HL-60 (cell line): ENCODE measurements at regions not wholly inside any gene's neighbourhood (a gene's known extent, or its start where the extent isn't known, plus 50 kb on each side); places are given as distances from the start of the nearest gene placed in this dataset.

Experiments
- DNase-seq, 2 experiments: peaks; one replicate each; pipeline ENCODE4 v3.0.0-alpha.2; 2010 to 2020; ENCODE audit warnings: low read depth in 1 of 2, low spot score in 1 of 2
- H3K27ac ChIP-seq: fragments of 250-450 bp; sonication (Bioruptor Pico); replicated peaks from 2 replicates; pipeline ENCODE4 v1.5.1; 2020; ENCODE audit warnings: mild to moderate bottlenecking, moderate library complexity
- H3K27me3 ChIP-seq: fragments of 250-450 bp; sonication (Bioruptor Pico); 2 replicates; pipeline ENCODE4 v1.5.1; 2021; ENCODE audit warnings: mild to moderate bottlenecking, moderate library complexity; ENCODE audit not compliant: insufficient read depth, poor library complexity, severe bottlenecking
- H3K4me3 ChIP-seq: replicated peaks from 2 replicates; pipeline ENCODE4 v1.5.1; 2011; ENCODE audit warnings: mild to moderate bottlenecking, control low read depth, low read length; ENCODE audit not compliant: insufficient read depth
- GABPA ChIP-seq: IDR thresholded peaks from 2 replicates; pipeline ENCODE4 v1.6.1; 2012; ENCODE audit warnings: low read depth
- POLR2AphosphoS5 ChIP-seq: IDR thresholded peaks from 2 replicates; pipeline ENCODE4 v1.6.1; 2012; ENCODE audit warnings: low read depth
- SPI1 ChIP-seq: IDR thresholded peaks from 2 replicates; pipeline ENCODE4 v1.6.1; 2012; ENCODE audit warnings: low read depth, mild to moderate bottlenecking, borderline replicate concordance
- TF ChIP-seq, protein P1 (sequence below): IDR thresholded peaks from one replicate; pipeline ENCODE4 v1.5.1; 2011; ENCODE audit warnings: low read length, control low read depth, inconsistent platforms; ENCODE audit not compliant: insufficient read depth
- TF ChIP-seq, protein P2 (sequence below): IDR thresholded peaks from 2 replicates; pipeline ENCODE4 v1.6.1; 2012; ENCODE audit warnings: low read depth; ENCODE audit not compliant: insufficient replicate concordance

DNA sequence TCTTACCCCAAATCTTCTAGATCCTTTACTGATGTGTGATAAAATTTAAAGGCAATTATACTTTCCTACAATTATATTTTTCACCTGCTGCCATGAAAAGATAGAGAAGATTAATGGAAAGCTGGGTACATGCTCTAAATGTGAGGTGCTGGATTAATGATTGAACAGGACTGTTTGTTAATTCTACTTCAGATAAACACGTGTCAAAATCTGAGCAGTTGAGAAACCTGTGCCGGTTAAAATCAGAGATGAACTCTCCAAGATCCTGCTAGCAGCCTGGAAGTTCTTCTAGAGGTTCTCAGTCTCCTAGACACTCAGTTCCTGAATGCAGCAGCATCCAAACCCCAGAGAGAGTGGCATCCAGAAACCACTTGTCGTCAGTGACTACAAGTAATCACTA lies 69.2 kb downstream of the INHBA start:
- no peak for DNase-seq
- H3K4me3 ChIP-seq: no peak overlapping the region
- H3K27ac ChIP-seq: no peak overlapping the region
- H3K27me3 ChIP-seq: no peaks in the 10 kb centered on the region
- TF ChIP-seq, protein P1, sequence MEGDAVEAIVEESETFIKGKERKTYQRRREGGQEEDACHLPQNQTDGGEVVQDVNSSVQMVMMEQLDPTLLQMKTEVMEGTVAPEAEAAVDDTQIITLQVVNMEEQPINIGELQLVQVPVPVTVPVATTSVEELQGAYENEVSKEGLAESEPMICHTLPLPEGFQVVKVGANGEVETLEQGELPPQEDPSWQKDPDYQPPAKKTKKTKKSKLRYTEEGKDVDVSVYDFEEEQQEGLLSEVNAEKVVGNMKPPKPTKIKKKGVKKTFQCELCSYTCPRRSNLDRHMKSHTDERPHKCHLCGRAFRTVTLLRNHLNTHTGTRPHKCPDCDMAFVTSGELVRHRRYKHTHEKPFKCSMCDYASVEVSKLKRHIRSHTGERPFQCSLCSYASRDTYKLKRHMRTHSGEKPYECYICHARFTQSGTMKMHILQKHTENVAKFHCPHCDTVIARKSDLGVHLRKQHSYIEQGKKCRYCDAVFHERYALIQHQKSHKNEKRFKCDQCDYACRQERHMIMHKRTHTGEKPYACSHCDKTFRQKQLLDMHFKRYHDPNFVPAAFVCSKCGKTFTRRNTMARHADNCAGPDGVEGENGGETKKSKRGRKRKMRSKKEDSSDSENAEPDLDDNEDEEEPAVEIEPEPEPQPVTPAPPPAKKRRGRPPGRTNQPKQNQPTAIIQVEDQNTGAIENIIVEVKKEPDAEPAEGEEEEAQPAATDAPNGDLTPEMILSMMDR: no peak
- TF ChIP-seq, protein P2, sequence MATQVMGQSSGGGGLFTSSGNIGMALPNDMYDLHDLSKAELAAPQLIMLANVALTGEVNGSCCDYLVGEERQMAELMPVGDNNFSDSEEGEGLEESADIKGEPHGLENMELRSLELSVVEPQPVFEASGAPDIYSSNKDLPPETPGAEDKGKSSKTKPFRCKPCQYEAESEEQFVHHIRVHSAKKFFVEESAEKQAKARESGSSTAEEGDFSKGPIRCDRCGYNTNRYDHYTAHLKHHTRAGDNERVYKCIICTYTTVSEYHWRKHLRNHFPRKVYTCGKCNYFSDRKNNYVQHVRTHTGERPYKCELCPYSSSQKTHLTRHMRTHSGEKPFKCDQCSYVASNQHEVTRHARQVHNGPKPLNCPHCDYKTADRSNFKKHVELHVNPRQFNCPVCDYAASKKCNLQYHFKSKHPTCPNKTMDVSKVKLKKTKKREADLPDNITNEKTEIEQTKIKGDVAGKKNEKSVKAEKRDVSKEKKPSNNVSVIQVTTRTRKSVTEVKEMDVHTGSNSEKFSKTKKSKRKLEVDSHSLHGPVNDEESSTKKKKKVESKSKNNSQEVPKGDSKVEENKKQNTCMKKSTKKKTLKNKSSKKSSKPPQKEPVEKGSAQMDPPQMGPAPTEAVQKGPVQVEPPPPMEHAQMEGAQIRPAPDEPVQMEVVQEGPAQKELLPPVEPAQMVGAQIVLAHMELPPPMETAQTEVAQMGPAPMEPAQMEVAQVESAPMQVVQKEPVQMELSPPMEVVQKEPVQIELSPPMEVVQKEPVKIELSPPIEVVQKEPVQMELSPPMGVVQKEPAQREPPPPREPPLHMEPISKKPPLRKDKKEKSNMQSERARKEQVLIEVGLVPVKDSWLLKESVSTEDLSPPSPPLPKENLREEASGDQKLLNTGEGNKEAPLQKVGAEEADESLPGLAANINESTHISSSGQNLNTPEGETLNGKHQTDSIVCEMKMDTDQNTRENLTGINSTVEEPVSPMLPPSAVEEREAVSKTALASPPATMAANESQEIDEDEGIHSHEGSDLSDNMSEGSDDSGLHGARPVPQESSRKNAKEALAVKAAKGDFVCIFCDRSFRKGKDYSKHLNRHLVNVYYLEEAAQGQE: no peak
- no peak for TF ChIP-seq POLR2AphosphoS5
- TF ChIP-seq GABPA: no peak
- no peak for TF ChIP-seq SPI1

- no peak for TF ChIP-seq POLR2AphosphoS5
- TF ChIP-seq, protein P2: no peak
- TF ChIP-seq GABPA: no peak
- TF ChIP-seq, protein P1: no peak
- TF ChIP-seq SPI1: no peak
- DNase-seq: no peak
- H3K27me3 ChIP-seq: no peaks in the 10 kb centered on the region
- no peak overlapping the region for H3K4me3 ChIP-seq
- H3K27ac ChIP-seq: no peak overlapping the region
These were observed 72.1 kb downstream of the INHBA start for GRCh38 chr7:41630741-41631140.

DNA sequence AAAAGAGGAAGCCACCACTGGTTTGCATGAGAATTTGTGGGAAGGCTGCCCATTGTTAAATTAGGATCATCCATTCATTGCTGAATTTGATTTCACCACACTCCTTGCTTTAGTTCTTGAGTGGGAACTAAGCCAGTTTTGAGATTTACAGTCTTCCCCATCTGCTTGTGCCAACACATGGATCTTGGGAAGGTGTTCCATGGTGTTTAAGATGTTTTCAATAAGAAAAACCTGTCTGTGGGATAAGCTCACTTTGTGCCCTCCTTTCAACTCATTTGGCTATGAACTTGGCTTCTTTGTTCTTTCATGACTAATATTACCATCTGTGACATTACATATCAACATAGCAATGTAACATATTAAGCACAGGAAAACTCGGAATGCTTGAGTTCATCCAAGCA lies 73.2 kb downstream of the INHBA start:
- no peak overlapping the region for H3K27ac ChIP-seq
- no peaks in the 10 kb centered on the region for H3K27me3 ChIP-seq
- H3K4me3 ChIP-seq: no peak overlapping the region
- TF ChIP-seq, protein P2: no peak
- TF ChIP-seq SPI1: peak; percentile 32; the same call in 1 of the 2 replicates
- no peak for DNase-seq

DNA sequence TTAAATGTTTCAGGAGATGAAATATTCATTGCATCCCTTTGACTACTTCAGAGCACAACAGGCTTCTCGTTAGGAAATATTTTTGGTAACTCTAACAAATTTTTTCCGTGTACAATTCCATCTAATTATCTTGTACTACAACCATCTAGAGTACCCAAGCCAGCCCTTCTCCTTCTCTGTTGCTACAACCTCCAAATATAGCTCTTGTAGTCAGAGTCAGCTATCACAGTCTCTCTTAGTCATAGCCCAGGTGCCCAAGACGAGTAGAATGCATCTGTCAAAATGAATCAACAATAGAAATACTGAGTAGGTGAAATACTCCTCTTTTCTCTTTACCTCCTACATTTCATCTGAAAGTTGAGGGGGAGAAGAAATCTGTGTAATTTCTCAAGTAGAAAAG lies 74.0 kb downstream of the INHBA start:
- Histone ChIP-seq H3K4me3 (no peak overlapping the region), H3K27ac (no peak overlapping the region), H3K27me3 (no peaks in the 10 kb centered on the region)
- no peak for DNase-seq
- TF ChIP-seq POLR2AphosphoS5: no peak
- TF ChIP-seq, protein P2: no peak
- TF ChIP-seq GABPA: no peak
- TF ChIP-seq SPI1: no peak
- TF ChIP-seq, protein P1: no peak
